ENCODE measurements at regions not wholly inside any gene's neighbourhood (a gene's known extent, or its start where the extent isn't known, plus 50 kb on each side); places are given as distances from the start of the nearest gene placed in this dataset.

DNA sequence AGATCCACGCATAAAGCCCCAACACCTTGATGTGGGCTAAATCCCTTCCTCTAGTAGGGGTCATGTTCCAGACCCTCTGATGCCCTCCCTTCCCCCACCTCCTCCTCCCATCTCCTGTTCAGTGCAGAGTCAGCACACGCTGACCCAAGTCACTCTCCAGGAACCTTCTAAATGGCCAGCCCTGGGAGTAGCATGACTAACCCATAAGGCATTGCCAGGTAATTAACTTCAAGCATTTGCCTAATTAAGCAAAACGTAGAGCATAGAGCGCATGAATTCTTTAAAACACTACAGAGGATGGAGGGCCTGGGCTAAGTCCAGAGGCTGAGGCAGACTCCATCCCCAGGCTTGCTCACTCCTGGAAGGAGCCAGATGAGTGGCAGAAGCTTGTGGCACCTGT lies 276.3 kb upstream of the MSX2 start:
- TF ChIP-seq, protein P1, sequence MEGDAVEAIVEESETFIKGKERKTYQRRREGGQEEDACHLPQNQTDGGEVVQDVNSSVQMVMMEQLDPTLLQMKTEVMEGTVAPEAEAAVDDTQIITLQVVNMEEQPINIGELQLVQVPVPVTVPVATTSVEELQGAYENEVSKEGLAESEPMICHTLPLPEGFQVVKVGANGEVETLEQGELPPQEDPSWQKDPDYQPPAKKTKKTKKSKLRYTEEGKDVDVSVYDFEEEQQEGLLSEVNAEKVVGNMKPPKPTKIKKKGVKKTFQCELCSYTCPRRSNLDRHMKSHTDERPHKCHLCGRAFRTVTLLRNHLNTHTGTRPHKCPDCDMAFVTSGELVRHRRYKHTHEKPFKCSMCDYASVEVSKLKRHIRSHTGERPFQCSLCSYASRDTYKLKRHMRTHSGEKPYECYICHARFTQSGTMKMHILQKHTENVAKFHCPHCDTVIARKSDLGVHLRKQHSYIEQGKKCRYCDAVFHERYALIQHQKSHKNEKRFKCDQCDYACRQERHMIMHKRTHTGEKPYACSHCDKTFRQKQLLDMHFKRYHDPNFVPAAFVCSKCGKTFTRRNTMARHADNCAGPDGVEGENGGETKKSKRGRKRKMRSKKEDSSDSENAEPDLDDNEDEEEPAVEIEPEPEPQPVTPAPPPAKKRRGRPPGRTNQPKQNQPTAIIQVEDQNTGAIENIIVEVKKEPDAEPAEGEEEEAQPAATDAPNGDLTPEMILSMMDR (IDR thresholded peaks at IDR 0.05 in 2 of 3, conservative IDR thresholded peaks at IDR 0.05 in 1 of 3; ENCODE audit: borderline replicate concordance in 1 of 3, insufficient read depth in 1 of 3, low read depth in 2 of 3, low read length in 2 of 3) = no peak
- no peak for TF ChIP-seq EGR1 (IDR thresholded peaks at IDR 0.05; ENCODE audit: low read depth)
- TF ChIP-seq EZH2 (IDR thresholded peaks at IDR 0.05) = no peak
- TF ChIP-seq SP1 (IDR thresholded peaks at IDR 0.05; ENCODE audit: low read depth) = no peak
- TF ChIP-seq, protein P2, sequence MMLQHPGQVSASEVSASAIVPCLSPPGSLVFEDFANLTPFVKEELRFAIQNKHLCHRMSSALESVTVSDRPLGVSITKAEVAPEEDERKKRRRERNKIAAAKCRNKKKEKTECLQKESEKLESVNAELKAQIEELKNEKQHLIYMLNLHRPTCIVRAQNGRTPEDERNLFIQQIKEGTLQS (IDR thresholded peaks at IDR 0.05) = no peak
- no peak for TF ChIP-seq POLR2A (IDR thresholded peaks at IDR 0.05; ENCODE audit: borderline replicate concordance, extremely low read depth, insufficient read depth, insufficient read length)
- TF ChIP-seq POLR2AphosphoS5 (IDR thresholded peaks at IDR 0.05; ENCODE audit: low read depth, low read length) = no peak
- no peak for TF ChIP-seq ZNF274 (IDR thresholded peaks at IDR 0.05; ENCODE audit: low read depth, low read length)
- no peak for TF ChIP-seq ZFX (IDR thresholded peaks at IDR 0.05)
- TF ChIP-seq, protein P3, sequence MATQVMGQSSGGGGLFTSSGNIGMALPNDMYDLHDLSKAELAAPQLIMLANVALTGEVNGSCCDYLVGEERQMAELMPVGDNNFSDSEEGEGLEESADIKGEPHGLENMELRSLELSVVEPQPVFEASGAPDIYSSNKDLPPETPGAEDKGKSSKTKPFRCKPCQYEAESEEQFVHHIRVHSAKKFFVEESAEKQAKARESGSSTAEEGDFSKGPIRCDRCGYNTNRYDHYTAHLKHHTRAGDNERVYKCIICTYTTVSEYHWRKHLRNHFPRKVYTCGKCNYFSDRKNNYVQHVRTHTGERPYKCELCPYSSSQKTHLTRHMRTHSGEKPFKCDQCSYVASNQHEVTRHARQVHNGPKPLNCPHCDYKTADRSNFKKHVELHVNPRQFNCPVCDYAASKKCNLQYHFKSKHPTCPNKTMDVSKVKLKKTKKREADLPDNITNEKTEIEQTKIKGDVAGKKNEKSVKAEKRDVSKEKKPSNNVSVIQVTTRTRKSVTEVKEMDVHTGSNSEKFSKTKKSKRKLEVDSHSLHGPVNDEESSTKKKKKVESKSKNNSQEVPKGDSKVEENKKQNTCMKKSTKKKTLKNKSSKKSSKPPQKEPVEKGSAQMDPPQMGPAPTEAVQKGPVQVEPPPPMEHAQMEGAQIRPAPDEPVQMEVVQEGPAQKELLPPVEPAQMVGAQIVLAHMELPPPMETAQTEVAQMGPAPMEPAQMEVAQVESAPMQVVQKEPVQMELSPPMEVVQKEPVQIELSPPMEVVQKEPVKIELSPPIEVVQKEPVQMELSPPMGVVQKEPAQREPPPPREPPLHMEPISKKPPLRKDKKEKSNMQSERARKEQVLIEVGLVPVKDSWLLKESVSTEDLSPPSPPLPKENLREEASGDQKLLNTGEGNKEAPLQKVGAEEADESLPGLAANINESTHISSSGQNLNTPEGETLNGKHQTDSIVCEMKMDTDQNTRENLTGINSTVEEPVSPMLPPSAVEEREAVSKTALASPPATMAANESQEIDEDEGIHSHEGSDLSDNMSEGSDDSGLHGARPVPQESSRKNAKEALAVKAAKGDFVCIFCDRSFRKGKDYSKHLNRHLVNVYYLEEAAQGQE (IDR thresholded peaks at IDR 0.05; ENCODE audit: low read depth) = no peak
- no peak for TF ChIP-seq YY1 (IDR thresholded peaks at IDR 0.05; ENCODE audit: extremely low read depth, insufficient replicate concordance, low read depth, low read length)
- no peak for TF ChIP-seq TCF7L2 (IDR thresholded peaks at IDR 0.05; ENCODE audit: borderline replicate concordance, extremely low read depth, insufficient read depth, insufficient read length)

All from HCT116 (cell line).